SU-DHL-6 (cell line): ENCODE measurements at regions not wholly inside any gene's neighbourhood (a gene's known extent, or its start where the extent isn't known, plus 50 kb on each side); places are given as distances from the start of the nearest gene placed in this dataset.

ENCODE experiments used
- H2AFZ ChIP-seq: fragments of 200-600 bp; sonication (generic); 2 replicates; pipeline ENCODE4 v1.6.1; 2014; ENCODE audit warnings: low read depth, mild to moderate bottlenecking, moderate library complexity, mixed read lengths, antibody characterized with exemption, low read length; ENCODE audit not compliant: severe bottlenecking
- H3F3A ChIP-seq: fragments of 200-600 bp; shearing (Covaris generic); 2 replicates; pipeline ENCODE4 v1.6.0; 2016; ENCODE audit warnings: antibody characterized with exemption, mild to moderate bottlenecking; ENCODE audit not compliant: insufficient read depth
- H3K27ac ChIP-seq: fragments of 200-600 bp; sonication (generic); 2 replicates; pipeline ENCODE4 v1.5.1; 2016; ENCODE audit warnings: low read depth, mild to moderate bottlenecking, low read length, moderate library complexity, mixed read lengths
- H3K27me3 ChIP-seq: fragments of 200-600 bp; sonication (generic), shearing (Covaris generic); 2 replicates; pipeline ENCODE4 v1.6.0; 2014; ENCODE audit warnings: mild to moderate bottlenecking, low read length
- H3K36me3 ChIP-seq: fragments of 200-600 bp; sonication (generic); 2 replicates; pipeline ENCODE4 v1.6.1; 2014; ENCODE audit warnings: mild to moderate bottlenecking, low read length, mixed read lengths
- H3K4me2 ChIP-seq: fragments of 300-600, 200-600 bp; shearing (Covaris generic), sonication (generic); 2 replicates; pipeline ENCODE4 v1.6.0; 2014; ENCODE audit warnings: low read length, low read depth, mild to moderate bottlenecking; ENCODE audit not compliant: poor library complexity, severe bottlenecking
- H3K4me3 ChIP-seq: fragments of 200-600 bp; sonication (generic); 2 replicates; pipeline ENCODE4 v1.5.1; 2014; ENCODE audit warnings: antibody characterized with exemption, low read length, mild to moderate bottlenecking, mixed read lengths; ENCODE audit not compliant: insufficient read depth, poor library complexity, severe bottlenecking
- H3K79me2 ChIP-seq: fragments of 200-600 bp; sonication (generic); 2 replicates; pipeline ENCODE4 v1.6.1; 2014; ENCODE audit warnings: mild to moderate bottlenecking, low read length, moderate library complexity; ENCODE audit not compliant: insufficient read depth
- H3K9ac ChIP-seq: fragments of 200-600 bp; sonication (generic); 2 replicates; pipeline ENCODE4 v1.7.0; 2014; ENCODE audit warnings: mild to moderate bottlenecking, low read length
- H3K9me2 ChIP-seq: fragments of 200-600 bp; sonication (generic); replicated peaks from 2 replicates; pipeline ENCODE4 v1.6.1; 2014; ENCODE audit warnings: low read length; ENCODE audit not compliant: insufficient read depth
- H3K9me3 ChIP-seq: fragments of 200-600 bp; sonication (generic); 2 replicates; pipeline ENCODE4 v1.6.1; 2014; ENCODE audit warnings: low read length, mixed read lengths; ENCODE audit not compliant: insufficient read depth
- H4K20me1 ChIP-seq: fragments of 200-600 bp; sonication (generic); 2 replicates; pipeline ENCODE4 v1.6.1; 2014; ENCODE audit warnings: low read depth, mild to moderate bottlenecking, antibody characterized with exemption, low read length, moderate library complexity, mixed read lengths
- EZH2phosphoT487 ChIP-seq: fragments of 200-600 bp; sonication (generic), shearing (Covaris generic); conservative IDR thresholded peaks from 2 replicates; pipeline ENCODE4 v1.6.1; 2018; ENCODE audit warnings: mild to moderate bottlenecking, antibody characterized with exemption, low read length, moderate library complexity, mixed read lengths
- TF ChIP-seq, protein P1 (sequence below): fragments of 200-600 bp; sonication (generic); IDR thresholded peaks from one replicate; pipeline ENCODE4 v1.5.1; 2017; ENCODE audit warnings: antibody characterized with exemption, mild to moderate bottlenecking, low read length, moderate library complexity; ENCODE audit not compliant: insufficient read depth, poor library complexity, severe bottlenecking

DNA sequence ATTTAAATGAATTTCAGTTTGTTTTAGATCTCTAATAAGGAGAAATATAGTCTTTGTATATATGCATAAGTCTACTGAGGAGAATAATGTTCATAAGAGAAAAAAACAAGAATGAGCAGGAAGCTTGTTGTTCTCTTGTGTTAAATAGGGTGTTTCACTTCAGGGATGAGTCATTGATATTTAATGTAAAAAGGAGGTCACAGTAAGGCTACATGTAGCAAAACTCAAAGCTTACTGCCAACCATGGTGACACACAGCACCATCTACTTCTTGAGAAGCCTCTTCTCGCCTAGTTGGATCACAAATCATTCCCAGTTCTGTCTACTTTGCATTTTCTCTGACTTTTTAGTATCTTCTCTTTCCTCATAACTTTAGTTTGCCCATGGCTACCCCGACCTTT is 1466.0 kb upstream of the C9orf72 start:
- Histone ChIP-seq H3F3A (no peaks in the 10 kb centered on the region), H3K27ac (no peak overlapping the region), H3K9me2 (no peaks in the 10 kb centered on the region), H3K9me3 (no peaks in the 10 kb centered on the region), H3K79me2 (no peaks in the 10 kb centered on the region), H3K4me3 (no peak overlapping the region), H2AFZ (no peak overlapping the region), H3K36me3 (no peaks in the 10 kb centered on the region), H3K9ac (no peak overlapping the region), H3K27me3 (no peaks in the 10 kb centered on the region), H4K20me1 (no peaks in the 10 kb centered on the region), H3K4me2 (no peak overlapping the region)
- no peak for TF ChIP-seq EZH2phosphoT487
- TF ChIP-seq, protein P1, sequence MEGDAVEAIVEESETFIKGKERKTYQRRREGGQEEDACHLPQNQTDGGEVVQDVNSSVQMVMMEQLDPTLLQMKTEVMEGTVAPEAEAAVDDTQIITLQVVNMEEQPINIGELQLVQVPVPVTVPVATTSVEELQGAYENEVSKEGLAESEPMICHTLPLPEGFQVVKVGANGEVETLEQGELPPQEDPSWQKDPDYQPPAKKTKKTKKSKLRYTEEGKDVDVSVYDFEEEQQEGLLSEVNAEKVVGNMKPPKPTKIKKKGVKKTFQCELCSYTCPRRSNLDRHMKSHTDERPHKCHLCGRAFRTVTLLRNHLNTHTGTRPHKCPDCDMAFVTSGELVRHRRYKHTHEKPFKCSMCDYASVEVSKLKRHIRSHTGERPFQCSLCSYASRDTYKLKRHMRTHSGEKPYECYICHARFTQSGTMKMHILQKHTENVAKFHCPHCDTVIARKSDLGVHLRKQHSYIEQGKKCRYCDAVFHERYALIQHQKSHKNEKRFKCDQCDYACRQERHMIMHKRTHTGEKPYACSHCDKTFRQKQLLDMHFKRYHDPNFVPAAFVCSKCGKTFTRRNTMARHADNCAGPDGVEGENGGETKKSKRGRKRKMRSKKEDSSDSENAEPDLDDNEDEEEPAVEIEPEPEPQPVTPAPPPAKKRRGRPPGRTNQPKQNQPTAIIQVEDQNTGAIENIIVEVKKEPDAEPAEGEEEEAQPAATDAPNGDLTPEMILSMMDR: no peak

DNA sequence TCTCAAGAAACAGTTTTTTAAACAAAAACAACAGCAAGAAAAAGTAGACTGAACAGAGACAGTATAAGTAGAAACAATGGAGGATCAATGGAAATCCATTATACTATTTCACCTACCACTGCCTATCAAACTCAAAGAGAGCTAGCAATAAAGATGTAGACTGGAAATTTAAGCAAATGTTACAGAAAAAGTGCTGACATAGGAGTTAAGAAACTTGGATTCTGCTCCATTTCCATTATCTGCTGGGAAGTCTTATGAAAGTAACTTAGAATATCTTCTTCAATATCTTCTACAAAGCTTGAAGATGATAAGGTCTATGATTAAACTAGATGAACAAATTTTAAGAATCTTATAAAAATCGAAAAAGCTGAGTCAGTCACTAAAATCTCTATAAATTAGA is 1469.8 kb upstream of the C9orf72 start:
- Histone ChIP-seq H3K27ac (no peak overlapping the region), H3K9me3 (no peaks in the 10 kb centered on the region), H4K20me1 (no peaks in the 10 kb centered on the region), H3F3A (no peaks in the 10 kb centered on the region), H3K4me2 (no peak overlapping the region), H3K79me2 (no peaks in the 10 kb centered on the region), H3K36me3 (no peaks in the 10 kb centered on the region), H3K27me3 (no peaks in the 10 kb centered on the region), H3K9ac (no peak overlapping the region), H3K9me2 (no peaks in the 10 kb centered on the region), H3K4me3 (no peak overlapping the region), H2AFZ (no peak overlapping the region)
- TF ChIP-seq EZH2phosphoT487: no peak
- TF ChIP-seq, protein P1: no peak

DNA sequence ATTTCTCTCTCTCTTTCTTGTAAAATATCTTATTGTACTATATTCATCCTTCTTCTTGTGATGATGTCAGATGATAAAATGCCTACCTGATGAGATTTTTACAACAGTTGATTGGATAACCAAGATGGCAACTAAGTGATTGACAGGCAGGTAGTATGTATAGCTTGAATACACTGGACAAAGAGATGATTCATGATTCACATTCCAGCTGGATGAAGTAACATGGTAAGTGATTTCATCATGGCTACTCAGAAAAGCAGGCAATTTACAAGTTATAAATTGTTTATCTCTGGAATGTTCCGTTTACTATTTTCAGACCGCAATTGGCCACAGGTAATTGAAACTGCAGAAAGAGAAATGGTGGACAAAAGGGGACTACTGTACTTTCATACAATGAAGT is 1471.7 kb upstream of the C9orf72 start:
- no peaks in the 10 kb centered on the region for H3F3A ChIP-seq
- H4K20me1 ChIP-seq: no peaks in the 10 kb centered on the region
- no peaks in the 10 kb centered on the region for H3K79me2 ChIP-seq
- H3K27me3 ChIP-seq: no peaks in the 10 kb centered on the region
- no peak overlapping the region for H3K4me2 ChIP-seq
- no peaks in the 10 kb centered on the region for H3K9me2 ChIP-seq
- H3K9ac ChIP-seq: no peak overlapping the region
- no peak overlapping the region for H2AFZ ChIP-seq
- H3K9me3 ChIP-seq: no peaks in the 10 kb centered on the region
- H3K4me3 ChIP-seq: no peak overlapping the region
- TF ChIP-seq, protein P1: no peak
- TF ChIP-seq EZH2phosphoT487: no peak
- no peaks in the 10 kb centered on the region for H3K36me3 ChIP-seq
- no peak overlapping the region for H3K27ac ChIP-seq

DNA sequence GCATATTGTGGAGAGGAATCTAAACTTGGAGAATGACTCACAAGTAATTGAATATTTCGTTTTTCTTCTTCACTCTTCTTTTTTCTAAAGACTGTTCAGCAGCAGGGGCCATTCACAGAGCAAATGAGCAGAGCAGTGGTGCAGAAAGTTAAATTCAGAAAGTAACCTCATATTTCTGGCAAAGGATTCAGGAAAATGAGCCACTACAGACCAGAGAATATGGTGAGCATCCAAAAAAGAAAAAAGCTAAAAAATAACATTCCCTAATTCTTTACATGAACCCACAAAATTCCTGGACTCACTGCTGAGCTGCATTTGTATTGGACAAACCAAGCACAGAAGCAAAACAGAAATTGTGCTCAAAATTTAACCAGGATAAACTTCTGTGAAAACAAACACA is 1486.8 kb upstream of the C9orf72 start:
- Histone ChIP-seq H3K9me2 (no peaks in the 10 kb centered on the region), H3K27me3 (no peaks in the 10 kb centered on the region), H3F3A (no peaks in the 10 kb centered on the region), H3K27ac (no peak overlapping the region), H3K9ac (no peak overlapping the region), H3K4me3 (no peak overlapping the region), H3K36me3 (no peaks in the 10 kb centered on the region), H2AFZ (no peak overlapping the region), H3K79me2 (no peaks in the 10 kb centered on the region), H4K20me1 (no peaks in the 10 kb centered on the region), H3K4me2 (no peak overlapping the region), H3K9me3 (no peaks in the 10 kb centered on the region)
- TF ChIP-seq, protein P1: no peak
- TF ChIP-seq EZH2phosphoT487: no peak
